DMS153 treated with DMSO at 0.1 percent for 48 hours (cell line): ENCODE measurements at regions not wholly inside any gene's neighbourhood (a gene's known extent, or its start where the extent isn't known, plus 50 kb on each side); places are given as distances from the start of the nearest gene placed in this dataset.
A peak's percentile ranks its signal among the peaks of the same experiment; 100 is the strongest.

Source experiments
- DNase-seq: peaks from one replicate; lab custom pipeline; 2025; ENCODE audit not compliant: unreplicated experiment; lab: John Stamatoyannopoulos, UW

GRCh38 chr2:204264621-204265140 lies 280.6 kb upstream of the PARD3B start:
- DNase-seq, result peak; percentile 13

- DNase-seq, result peak; percentile 83
These were observed 279.5 kb upstream of the PARD3B start for GRCh38 chr2:204265681-204266181.

- no peak for DNase-seq
These were observed 276.8 kb upstream of the PARD3B start for GRCh38 chr2:204268458-204268857.

GRCh38 chr2:204268971-204269370 lies 276.3 kb upstream of the PARD3B start:
- DNase-seq, result no peak

- DNase-seq, result no peak
These were observed 273.2 kb upstream of the PARD3B start for GRCh38 chr2:204272089-204272488.

GRCh38 chr2:204272610-204273287 lies 272.5 kb upstream of the PARD3B start:
- no peak for DNase-seq

GRCh38 chr2:204274429-204274828 lies 270.8 kb upstream of the PARD3B start:
- DNase-seq, result no peak

- no peak for DNase-seq
These were observed 270.3 kb upstream of the PARD3B start for GRCh38 chr2:204274991-204275390.

GRCh38 chr2:204277226-204277625 lies 268.0 kb upstream of the PARD3B start:
- no peak for DNase-seq

GRCh38 chr2:204278454-204278853 lies 266.8 kb upstream of the PARD3B start:
- no peak for DNase-seq

GRCh38 chr2:204279819-204280218 lies 265.5 kb upstream of the PARD3B start:
- no peak for DNase-seq

GRCh38 chr2:204280262-204280668 lies 265.0 kb upstream of the PARD3B start:
- DNase-seq, result no peak

- no peak for DNase-seq
These were observed 263.2 kb upstream of the PARD3B start for GRCh38 chr2:204282081-204282480.

- no peak for DNase-seq
These were observed 262.8 kb upstream of the PARD3B start for GRCh38 chr2:204282525-204282924.

- DNase-seq, result no peak
These were observed 256.2 kb upstream of the PARD3B start for GRCh38 chr2:204289066-204289465.

- no peak for DNase-seq
These were observed 252.8 kb upstream of the PARD3B start for GRCh38 chr2:204292439-204292838.

- no peak for DNase-seq
These were observed 251.2 kb upstream of the PARD3B start for GRCh38 chr2:204293884-204294747.

- no peak for DNase-seq
These were observed 246.9 kb upstream of the PARD3B start for GRCh38 chr2:204298404-204298803.

GRCh38 chr2:204299766-204300165 lies 245.5 kb upstream of the PARD3B start:
- DNase-seq, result no peak

GRCh38 chr2:204306667-204307066 lies 238.6 kb upstream of the PARD3B start:
- DNase-seq, result no peak

- DNase-seq, result no peak
These were observed 233.2 kb upstream of the PARD3B start for GRCh38 chr2:204312105-204312504.

GRCh38 chr2:204313256-204313655 lies 232.0 kb upstream of the PARD3B start:
- DNase-seq, result no peak
